ENCODE measurements at regions not wholly inside any gene's neighbourhood (a gene's known extent, or its start where the extent isn't known, plus 50 kb on each side); places are given as distances from the start of the nearest gene placed in this dataset.

DNA sequence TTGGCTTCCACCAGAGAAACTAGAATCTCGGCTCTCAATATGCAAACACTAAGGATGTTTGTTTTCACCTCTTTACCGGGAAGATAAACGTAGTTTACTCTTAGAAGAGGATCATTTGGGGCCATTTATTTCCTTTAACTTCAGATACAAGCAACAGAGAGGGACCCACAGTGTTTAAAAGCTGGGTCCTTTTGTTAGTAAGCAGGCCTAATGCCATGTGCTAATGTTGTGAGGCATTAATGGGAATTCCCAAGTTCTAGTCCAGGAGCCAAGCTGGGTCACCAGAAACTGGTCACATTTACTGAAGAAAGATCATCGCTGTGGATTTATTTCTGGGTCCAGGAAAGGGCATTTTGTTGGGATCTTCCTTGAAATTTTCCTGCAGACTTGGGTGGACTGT is 78.1 kb upstream of the ADAMTS9 start:
- no peak overlapping the region for H3K9ac ChIP-seq (ENCODE audit: low read depth in 1 of 2, low read length in 2 of 2)
- H3K4me3 ChIP-seq (ENCODE audit: low read length in 2 of 2), result no peak overlapping the region
- H3K9me3 ChIP-seq (ENCODE audit: control insufficient read depth in 2 of 2, low read length in 2 of 2), result no peaks in the 10 kb centered on the region
- no peaks in the 10 kb centered on the region for H3K36me3 ChIP-seq (ENCODE audit: control insufficient read depth in 2 of 2, insufficient read depth in 2 of 2, low read length in 2 of 2)
- H3K4me1 ChIP-seq (ENCODE audit: control insufficient read depth in 2 of 2, insufficient read depth in 2 of 2, low read length in 2 of 2), result no peaks in the 10 kb centered on the region
- H3K27ac ChIP-seq (ENCODE audit: low read depth in 2 of 2, low read length in 2 of 2), result no peak overlapping the region
- H3K27me3 ChIP-seq (ENCODE audit: control insufficient read depth in 2 of 2, insufficient read depth in 2 of 2, low read length in 2 of 2), result no peaks in the 10 kb centered on the region

DNA sequence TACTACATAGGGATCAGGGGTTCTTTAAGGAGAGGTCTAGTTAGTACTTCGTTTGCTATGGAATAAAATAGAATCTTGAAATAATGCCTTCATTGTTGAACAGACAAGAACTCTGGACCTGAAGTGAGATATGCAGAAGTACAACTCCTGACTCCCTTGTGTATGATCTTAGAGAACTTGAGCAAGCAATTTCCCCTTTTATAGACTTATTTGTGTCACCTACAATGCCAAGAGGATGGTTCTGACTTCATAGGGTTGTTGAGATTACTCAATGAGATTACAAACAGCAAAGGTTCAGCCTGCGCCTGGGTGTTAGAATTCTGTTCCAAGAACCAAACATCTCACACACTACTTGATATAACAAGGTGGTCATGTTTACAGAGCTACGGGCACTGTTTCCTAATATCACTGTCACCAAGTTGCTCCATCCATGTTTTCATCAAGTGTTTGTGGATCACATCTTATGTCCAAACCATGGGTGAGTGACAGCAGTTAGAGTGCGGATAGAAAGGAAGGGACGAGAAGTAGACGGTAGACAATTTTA is 76.7 kb upstream of the ADAMTS9 start:
- Histone ChIP-seq H3K36me3 (ENCODE audit: control insufficient read depth in 2 of 2, insufficient read depth in 2 of 2, low read length in 2 of 2) (no peaks in the 10 kb centered on the region), H3K4me1 (ENCODE audit: control insufficient read depth in 2 of 2, insufficient read depth in 2 of 2, low read length in 2 of 2) (no peaks in the 10 kb centered on the region), H3K27ac (ENCODE audit: low read depth in 2 of 2, low read length in 2 of 2) (no peak overlapping the region), H3K4me3 (ENCODE audit: low read length in 2 of 2) (no peak overlapping the region), H3K27me3 (ENCODE audit: control insufficient read depth in 2 of 2, insufficient read depth in 2 of 2, low read length in 2 of 2) (no peaks in the 10 kb centered on the region), H3K9me3 (ENCODE audit: control insufficient read depth in 2 of 2, low read length in 2 of 2) (no peaks in the 10 kb centered on the region), H3K9ac (ENCODE audit: low read depth in 1 of 2, low read length in 2 of 2) (no peak overlapping the region)

DNA sequence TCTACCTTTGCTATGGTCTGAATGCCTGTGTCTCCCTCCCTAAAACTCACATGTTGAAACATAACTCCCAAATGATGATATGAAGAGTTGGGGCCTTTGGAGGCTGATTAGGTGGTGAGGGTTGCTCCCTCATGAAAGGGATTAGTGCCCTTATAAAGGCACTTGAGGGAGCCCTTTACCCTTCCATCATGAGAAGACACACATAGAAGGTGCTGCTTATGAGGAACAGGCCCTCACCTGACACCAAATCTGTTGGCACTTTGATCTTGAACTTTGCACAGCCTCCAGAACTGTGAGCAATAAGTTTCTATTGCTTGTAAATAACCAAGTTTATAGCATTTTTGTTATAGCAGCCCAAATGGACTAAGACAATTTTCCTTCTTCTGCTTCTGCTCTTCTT is 76.2 kb upstream of the ADAMTS9 start:
- H3K4me1 ChIP-seq (ENCODE audit: control insufficient read depth in 2 of 2, insufficient read depth in 2 of 2, low read length in 2 of 2), result no peaks in the 10 kb centered on the region
- H3K4me3 ChIP-seq (ENCODE audit: low read length in 2 of 2), result no peak overlapping the region
- H3K27me3 ChIP-seq (ENCODE audit: control insufficient read depth in 2 of 2, insufficient read depth in 2 of 2, low read length in 2 of 2), result no peaks in the 10 kb centered on the region
- H3K36me3 ChIP-seq (ENCODE audit: control insufficient read depth in 2 of 2, insufficient read depth in 2 of 2, low read length in 2 of 2), result no peaks in the 10 kb centered on the region
- no peaks in the 10 kb centered on the region for H3K9me3 ChIP-seq (ENCODE audit: control insufficient read depth in 2 of 2, low read length in 2 of 2)
- H3K9ac ChIP-seq (ENCODE audit: low read depth in 1 of 2, low read length in 2 of 2), result no peak overlapping the region
- no peak overlapping the region for H3K27ac ChIP-seq (ENCODE audit: low read depth in 2 of 2, low read length in 2 of 2)

DNA sequence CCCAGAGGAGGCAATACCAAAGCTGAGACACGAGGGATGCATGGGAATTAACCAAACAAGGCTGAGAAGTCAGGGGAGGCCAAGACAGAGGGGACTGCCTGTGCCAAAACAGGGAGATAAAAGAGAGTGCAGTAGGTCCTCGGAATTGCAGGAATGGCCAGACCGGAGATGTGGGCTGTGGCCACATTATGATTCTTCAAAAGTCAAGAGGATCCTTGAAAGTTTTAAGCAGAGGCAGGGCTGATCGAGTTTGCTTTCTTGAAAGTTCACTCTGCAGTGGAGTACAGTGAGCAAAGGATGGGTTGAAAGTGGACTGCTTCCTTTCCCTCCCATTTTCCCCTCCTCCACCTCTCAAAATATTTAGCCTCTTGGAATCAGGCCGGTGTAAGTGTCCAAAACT is 73.9 kb upstream of the ADAMTS9 start:
- no peak overlapping the region for H3K27ac ChIP-seq (ENCODE audit: low read depth in 2 of 2, low read length in 2 of 2)
- no peak overlapping the region for H3K9ac ChIP-seq (ENCODE audit: low read depth in 1 of 2, low read length in 2 of 2)
- H3K9me3 ChIP-seq (ENCODE audit: control insufficient read depth in 2 of 2, low read length in 2 of 2), result no peaks in the 10 kb centered on the region
- no peaks in the 10 kb centered on the region for H3K4me1 ChIP-seq (ENCODE audit: control insufficient read depth in 2 of 2, insufficient read depth in 2 of 2, low read length in 2 of 2)
- H3K36me3 ChIP-seq (ENCODE audit: control insufficient read depth in 2 of 2, insufficient read depth in 2 of 2, low read length in 2 of 2), result no peaks in the 10 kb centered on the region
- no peak overlapping the region for H3K4me3 ChIP-seq (ENCODE audit: low read length in 2 of 2)
- H3K27me3 ChIP-seq (ENCODE audit: control insufficient read depth in 2 of 2, insufficient read depth in 2 of 2, low read length in 2 of 2), result no peaks in the 10 kb centered on the region

DNA sequence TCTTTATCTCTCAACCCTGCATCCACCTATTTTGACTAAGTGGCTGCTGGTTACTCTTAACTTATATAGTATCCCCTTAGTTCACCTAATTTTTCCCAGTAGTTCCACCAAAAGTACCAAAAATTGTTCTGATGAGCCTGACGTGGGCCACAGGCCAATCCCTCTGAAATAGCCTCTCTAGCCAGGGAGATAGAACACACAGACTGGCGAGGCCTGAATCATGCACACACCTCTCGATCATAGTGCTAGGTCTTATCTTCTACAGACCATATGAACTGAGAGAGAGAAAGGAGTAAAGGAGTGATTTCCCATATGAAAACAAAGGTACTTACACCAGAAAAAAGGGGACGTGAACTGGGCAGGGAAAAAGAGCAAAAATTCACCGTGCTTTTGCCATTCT is 72.5 kb upstream of the ADAMTS9 start:
- Histone ChIP-seq H3K4me3 (ENCODE audit: low read length in 2 of 2) (no peak overlapping the region), H3K27ac (ENCODE audit: low read depth in 2 of 2, low read length in 2 of 2) (no peak overlapping the region), H3K4me1 (ENCODE audit: control insufficient read depth in 2 of 2, insufficient read depth in 2 of 2, low read length in 2 of 2) (no peaks in the 10 kb centered on the region), H3K36me3 (ENCODE audit: control insufficient read depth in 2 of 2, insufficient read depth in 2 of 2, low read length in 2 of 2) (no peaks in the 10 kb centered on the region), H3K27me3 (ENCODE audit: control insufficient read depth in 2 of 2, insufficient read depth in 2 of 2, low read length in 2 of 2) (no peaks in the 10 kb centered on the region), H3K9ac (ENCODE audit: low read depth in 1 of 2, low read length in 2 of 2) (no peak overlapping the region), H3K9me3 (ENCODE audit: control insufficient read depth in 2 of 2, low read length in 2 of 2) (no peaks in the 10 kb centered on the region)

DNA sequence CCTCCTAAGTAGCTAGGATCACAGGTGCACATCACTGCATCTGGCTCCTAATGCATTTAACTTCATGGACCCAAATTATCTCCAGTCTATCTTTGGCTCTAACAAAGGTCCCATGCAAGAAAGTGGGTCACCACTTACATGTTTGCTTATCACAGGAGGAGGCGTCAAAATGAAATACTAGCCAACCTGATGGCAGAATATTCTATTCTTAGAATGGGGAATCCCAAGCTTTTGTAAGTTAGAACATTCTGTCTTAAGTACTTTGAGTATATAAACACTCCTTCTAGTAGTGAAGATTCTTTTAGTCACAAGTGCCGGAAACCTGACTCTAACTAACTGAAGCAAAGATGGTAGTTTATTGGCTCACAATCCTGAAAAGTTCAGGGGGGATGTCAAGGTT is 72.0 kb upstream of the ADAMTS9 start:
- H3K27ac ChIP-seq (ENCODE audit: low read depth in 2 of 2, low read length in 2 of 2), result no peak overlapping the region
- H3K4me1 ChIP-seq (ENCODE audit: control insufficient read depth in 2 of 2, insufficient read depth in 2 of 2, low read length in 2 of 2), result no peaks in the 10 kb centered on the region
- no peaks in the 10 kb centered on the region for H3K9me3 ChIP-seq (ENCODE audit: control insufficient read depth in 2 of 2, low read length in 2 of 2)
- no peak overlapping the region for H3K4me3 ChIP-seq (ENCODE audit: low read length in 2 of 2)
- no peak overlapping the region for H3K9ac ChIP-seq (ENCODE audit: low read depth in 1 of 2, low read length in 2 of 2)
- no peaks in the 10 kb centered on the region for H3K27me3 ChIP-seq (ENCODE audit: control insufficient read depth in 2 of 2, insufficient read depth in 2 of 2, low read length in 2 of 2)
- H3K36me3 ChIP-seq (ENCODE audit: control insufficient read depth in 2 of 2, insufficient read depth in 2 of 2, low read length in 2 of 2), result no peaks in the 10 kb centered on the region

DNA sequence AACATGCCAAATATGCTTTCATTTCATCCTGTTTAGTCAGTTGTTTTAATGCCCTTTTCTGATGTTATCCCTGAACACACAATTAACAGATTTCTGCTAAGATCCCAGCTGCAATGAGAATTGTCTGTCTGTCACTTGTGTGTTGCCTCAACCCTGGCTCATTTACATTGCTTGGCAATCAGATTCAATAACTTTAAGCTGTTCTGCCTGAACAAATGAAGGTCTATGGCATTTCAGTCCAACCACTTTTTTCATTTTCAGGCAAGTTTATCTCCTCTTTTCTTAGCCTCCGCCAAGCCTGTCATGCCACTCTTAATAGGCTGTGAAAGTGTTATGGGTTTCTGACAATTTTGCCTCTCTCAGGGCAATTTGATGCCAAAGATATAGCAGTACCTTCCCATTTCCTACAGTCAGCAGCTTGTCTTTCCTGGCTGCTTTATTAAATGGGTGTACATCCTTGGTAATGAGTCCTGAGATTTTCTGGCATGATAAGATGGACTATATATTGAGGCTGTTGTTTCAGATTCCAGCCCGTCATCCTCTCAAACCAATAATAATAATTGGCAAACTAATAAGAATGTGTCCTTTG is 68.7 kb upstream of the ADAMTS9 start:
- no peaks in the 10 kb centered on the region for H3K27me3 ChIP-seq (ENCODE audit: control insufficient read depth in 2 of 2, insufficient read depth in 2 of 2, low read length in 2 of 2)
- no peaks in the 10 kb centered on the region for H3K9me3 ChIP-seq (ENCODE audit: control insufficient read depth in 2 of 2, low read length in 2 of 2)
- no peak overlapping the region for H3K4me3 ChIP-seq (ENCODE audit: low read length in 2 of 2)
- H3K36me3 ChIP-seq (ENCODE audit: control insufficient read depth in 2 of 2, insufficient read depth in 2 of 2, low read length in 2 of 2), result no peaks in the 10 kb centered on the region
- no peak overlapping the region for H3K9ac ChIP-seq (ENCODE audit: low read depth in 1 of 2, low read length in 2 of 2)
- no peak overlapping the region for H3K27ac ChIP-seq (ENCODE audit: low read depth in 2 of 2, low read length in 2 of 2)
- H3K4me1 ChIP-seq (ENCODE audit: control insufficient read depth in 2 of 2, insufficient read depth in 2 of 2, low read length in 2 of 2), result no peaks in the 10 kb centered on the region

DNA sequence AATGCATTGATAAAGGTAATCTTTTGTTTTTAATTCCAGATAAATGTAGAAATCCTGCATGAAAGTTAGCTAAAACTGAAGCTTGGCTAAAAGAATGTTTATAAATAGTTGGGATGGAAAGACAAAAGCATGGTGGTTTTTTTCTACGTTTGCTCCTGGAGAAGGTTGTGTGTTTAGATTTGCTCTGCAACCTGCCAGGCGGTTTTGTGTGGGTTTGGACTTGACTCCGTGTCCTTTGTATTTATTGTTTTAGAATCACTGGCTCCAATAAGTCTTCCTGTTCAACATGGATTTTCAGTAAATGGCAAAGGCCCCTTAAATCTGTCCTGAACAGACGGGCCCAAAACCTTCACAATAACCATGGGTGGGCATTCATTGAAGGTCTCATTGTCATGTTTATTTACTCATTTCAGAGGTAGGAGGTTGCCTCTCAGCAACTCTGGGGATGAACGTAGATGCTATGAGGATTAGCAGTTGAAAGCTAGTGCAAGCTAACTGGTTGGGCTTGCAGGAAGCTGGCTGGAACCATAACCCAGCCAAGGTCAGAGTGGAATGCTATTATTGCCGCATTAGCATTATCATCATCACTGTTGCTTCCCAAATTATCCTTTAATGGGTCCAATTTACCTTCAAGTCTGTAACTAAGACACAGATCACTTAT is 60.6 kb upstream of the ADAMTS9 start:
- Histone ChIP-seq H3K9me3 (ENCODE audit: control insufficient read depth in 2 of 2, low read length in 2 of 2) (no peaks in the 10 kb centered on the region), H3K36me3 (ENCODE audit: control insufficient read depth in 2 of 2, insufficient read depth in 2 of 2, low read length in 2 of 2) (no peaks in the 10 kb centered on the region), H3K27ac (ENCODE audit: low read depth in 2 of 2, low read length in 2 of 2) (no peak overlapping the region), H3K27me3 (ENCODE audit: control insufficient read depth in 2 of 2, insufficient read depth in 2 of 2, low read length in 2 of 2) (no peaks in the 10 kb centered on the region), H3K4me1 (ENCODE audit: control insufficient read depth in 2 of 2, insufficient read depth in 2 of 2, low read length in 2 of 2) (no peaks in the 10 kb centered on the region), H3K9ac (ENCODE audit: low read depth in 1 of 2, low read length in 2 of 2) (no peak overlapping the region), H3K4me3 (ENCODE audit: low read length in 2 of 2) (no peak overlapping the region)

DNA sequence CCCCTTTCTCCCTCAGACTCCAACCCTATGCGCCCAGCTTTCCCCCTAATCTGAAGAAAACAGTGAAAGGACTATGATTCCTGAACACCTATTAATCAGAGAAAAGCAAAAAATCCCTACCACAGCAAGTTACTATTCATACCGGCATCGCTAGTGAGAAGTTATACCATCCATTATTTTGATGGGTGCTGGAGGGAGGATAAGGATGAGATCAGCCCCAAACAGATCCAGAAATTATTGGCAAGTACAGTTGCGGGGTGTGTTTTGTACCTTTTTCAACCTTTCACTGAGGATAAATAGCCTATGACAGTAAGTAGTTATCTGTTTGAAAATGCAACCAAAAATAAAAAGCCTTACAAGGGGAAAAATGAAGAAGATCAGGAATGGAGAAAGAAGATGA is 59.9 kb upstream of the ADAMTS9 start:
- H3K9me3 ChIP-seq (ENCODE audit: control insufficient read depth in 2 of 2, low read length in 2 of 2), result no peaks in the 10 kb centered on the region

DNA sequence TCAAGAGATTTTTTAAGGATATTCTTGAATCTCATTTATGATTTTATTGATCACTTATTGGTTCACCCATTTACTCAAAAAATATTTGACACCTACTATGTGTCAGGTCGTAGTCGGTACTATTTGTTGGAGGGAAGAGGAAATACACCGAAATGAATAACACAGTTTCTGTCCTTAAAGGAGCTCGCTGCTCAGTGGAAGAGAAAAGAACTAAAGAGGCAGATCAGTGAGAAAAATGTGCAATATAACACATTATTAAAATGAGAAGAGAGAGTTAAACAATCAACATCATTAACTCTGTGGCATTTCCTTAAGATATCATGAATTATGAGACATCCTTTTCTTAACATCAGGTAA is 56.1 kb upstream of the ADAMTS9 start:
- H3K9ac ChIP-seq (ENCODE audit: low read depth in 1 of 2, low read length in 2 of 2), result no peak overlapping the region
- H3K4me3 ChIP-seq (ENCODE audit: low read length in 2 of 2), result no peak overlapping the region
- no peaks in the 10 kb centered on the region for H3K4me1 ChIP-seq (ENCODE audit: control insufficient read depth in 2 of 2, insufficient read depth in 2 of 2, low read length in 2 of 2)
- H3K9me3 ChIP-seq (ENCODE audit: control insufficient read depth in 2 of 2, low read length in 2 of 2), result no peaks in the 10 kb centered on the region
- H3K27me3 ChIP-seq (ENCODE audit: control insufficient read depth in 2 of 2, insufficient read depth in 2 of 2, low read length in 2 of 2), result no peaks in the 10 kb centered on the region
- H3K36me3 ChIP-seq (ENCODE audit: control insufficient read depth in 2 of 2, insufficient read depth in 2 of 2, low read length in 2 of 2), result no peaks in the 10 kb centered on the region
- H3K27ac ChIP-seq (ENCODE audit: low read depth in 2 of 2, low read length in 2 of 2), result no peak overlapping the region

More for the DNA sequence above, 59.9 kb upstream of the ADAMTS9 start:
- H3K27ac ChIP-seq (ENCODE audit: low read depth in 2 of 2, low read length in 2 of 2), result no peak overlapping the region
- H3K27me3 ChIP-seq (ENCODE audit: control insufficient read depth in 2 of 2, insufficient read depth in 2 of 2, low read length in 2 of 2), result no peaks in the 10 kb centered on the region
- H3K4me3 ChIP-seq (ENCODE audit: low read length in 2 of 2), result no peak overlapping the region
- no peaks in the 10 kb centered on the region for H3K4me1 ChIP-seq (ENCODE audit: control insufficient read depth in 2 of 2, insufficient read depth in 2 of 2, low read length in 2 of 2)
- H3K36me3 ChIP-seq (ENCODE audit: control insufficient read depth in 2 of 2, insufficient read depth in 2 of 2, low read length in 2 of 2), result no peaks in the 10 kb centered on the region
- no peak overlapping the region for H3K9ac ChIP-seq (ENCODE audit: low read depth in 1 of 2, low read length in 2 of 2)
